ENCODE measurements at regions not wholly inside any gene's neighbourhood (a gene's known extent, or its start where the extent isn't known, plus 50 kb on each side); places are given as distances from the start of the nearest gene placed in this dataset.
A peak's percentile ranks its signal among the peaks of the same experiment; 100 is the strongest.
"Not testable (repeated sequence)": the region's sequence is repeated elsewhere in the genome, so short reads cannot be mapped to it uniquely, and the experiment has no call there.

- no peak for DNase-seq
Measured at GRCh38 chr12:19572920-19573558, 133.7 kb downstream of the AEBP2 start.

GRCh38 chr12:19573866-19574265, 134.6 kb downstream of the AEBP2 start:
- DNase-seq, result no peak

GRCh38 chr12:19574601-19575000, 135.3 kb downstream of the AEBP2 start:
- no peak for DNase-seq

DNA sequence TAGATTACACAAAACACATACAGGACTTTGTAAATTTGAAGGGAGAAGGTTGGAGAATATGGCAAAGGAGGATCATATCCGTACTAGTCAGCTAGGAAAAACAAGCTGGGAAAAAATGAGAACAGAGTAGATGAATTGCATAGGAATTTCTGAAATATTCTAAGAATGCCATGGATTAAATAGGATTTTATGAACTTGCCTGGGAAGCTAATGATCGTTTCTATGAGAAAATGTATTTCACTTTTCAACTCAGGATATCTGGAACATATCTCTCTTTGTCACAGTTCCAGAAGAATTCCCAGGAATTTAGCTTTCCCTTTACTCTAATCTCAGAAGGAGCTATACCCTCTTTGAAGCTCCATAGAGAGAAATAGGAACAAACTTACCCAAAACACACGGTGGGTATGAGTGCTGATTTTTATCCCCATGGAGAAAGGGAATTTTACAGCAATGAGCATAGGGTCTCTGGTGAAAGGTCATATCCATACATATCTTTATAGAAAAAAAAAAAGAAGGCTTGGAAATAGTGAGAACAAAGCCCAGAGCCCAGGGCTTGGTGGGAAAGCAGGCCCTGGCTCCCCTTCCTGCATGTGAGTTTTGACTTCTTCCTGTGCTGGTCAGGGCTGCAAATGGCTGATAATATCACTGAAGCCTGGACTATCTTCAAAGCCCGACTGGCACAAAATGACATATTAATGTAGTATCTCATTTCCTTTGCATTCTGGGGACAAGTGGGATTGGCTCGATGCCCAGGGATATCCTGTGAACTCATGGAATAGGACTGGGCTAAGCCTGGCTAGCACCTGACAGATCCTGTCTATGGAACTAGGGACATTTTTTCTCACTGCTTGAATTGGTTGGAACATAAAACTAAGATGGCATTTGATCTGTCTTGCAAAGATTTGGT, 136.3 kb downstream of the AEBP2 start:
- DNase-seq, result no peak

DNA sequence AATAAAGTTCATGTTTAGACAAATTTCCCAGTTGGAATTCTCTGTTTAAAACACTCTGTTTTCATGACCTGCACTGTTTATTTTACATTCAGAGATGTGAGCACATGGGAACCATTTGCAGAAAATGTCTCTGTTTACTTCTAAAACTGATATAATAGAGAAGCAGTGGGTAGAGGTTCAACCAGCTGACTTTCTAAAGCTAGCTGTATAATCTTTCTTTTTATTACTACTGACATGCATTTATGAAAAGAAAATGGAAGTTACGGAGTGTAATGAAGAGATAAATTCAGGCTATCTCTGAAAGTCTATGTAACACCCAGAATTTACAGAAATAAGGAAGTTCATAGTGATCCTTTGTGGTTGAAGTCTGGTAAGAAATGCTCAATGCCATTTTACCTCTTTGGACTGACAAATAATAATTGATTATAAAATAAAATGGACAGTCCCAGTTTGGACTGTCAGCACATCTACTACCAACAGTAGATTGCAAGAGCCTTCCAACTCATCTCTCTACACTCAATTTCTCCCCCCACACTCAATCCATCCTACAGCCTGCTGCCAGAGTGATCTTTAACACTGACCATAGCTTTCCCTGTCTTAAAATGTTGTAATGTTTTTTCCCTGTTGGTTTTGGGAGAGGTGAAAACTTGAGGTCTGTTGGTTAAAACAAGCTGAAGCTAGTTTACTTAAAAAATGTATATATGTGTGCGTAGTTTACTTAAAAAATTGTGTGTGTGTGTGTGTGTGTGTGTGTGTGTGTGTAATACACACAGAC, 137.4 kb downstream of the AEBP2 start:
- DNase-seq, result no peak

GRCh38 chr12:19577281-19577530, 137.9 kb downstream of the AEBP2 start:
- no peak for DNase-seq

DNA sequence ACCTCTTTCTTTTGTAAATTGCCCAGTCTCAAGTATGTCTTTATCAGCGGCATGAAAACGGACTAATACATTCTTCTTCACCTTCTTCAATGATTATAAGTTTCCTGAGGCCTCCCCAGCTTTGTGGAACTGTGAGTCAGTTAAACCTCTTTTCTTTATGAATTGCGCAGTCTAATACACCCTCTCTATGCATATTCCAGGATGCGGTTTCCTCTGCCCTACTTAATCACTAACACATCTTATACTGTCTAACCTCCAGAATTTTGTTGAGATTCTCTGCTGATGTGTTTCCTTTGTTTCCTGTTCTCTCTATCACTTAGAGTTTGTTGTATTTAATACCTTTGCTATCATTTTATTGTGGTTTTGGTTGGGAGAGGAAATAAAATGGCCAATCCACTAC, 145.4 kb downstream of the AEBP2 start:
- DNase-seq, result no peak

GRCh38 chr12:19588951-19589350, 149.7 kb downstream of the AEBP2 start:
- DNase-seq, result no peak

DNA sequence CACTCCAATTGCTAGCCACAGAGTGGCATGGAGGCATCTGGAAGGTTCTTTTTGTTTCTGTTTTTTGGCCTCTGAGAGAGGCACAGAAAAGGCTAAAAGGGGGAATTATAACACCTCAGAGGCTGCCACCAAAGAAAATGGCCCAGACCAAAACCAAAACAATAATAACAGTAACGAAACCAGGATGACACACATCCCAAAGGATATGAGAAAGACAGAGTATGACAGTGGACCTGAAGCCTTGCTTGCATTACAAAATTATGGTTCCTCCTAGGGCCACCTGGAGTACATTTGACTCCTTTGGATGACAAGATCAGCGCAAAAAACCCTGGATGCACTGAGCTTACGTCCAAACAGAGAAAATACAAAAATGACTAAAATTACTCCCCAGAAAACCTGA, 152.7 kb downstream of the AEBP2 start:
- DNase-seq, result no peak

DNA sequence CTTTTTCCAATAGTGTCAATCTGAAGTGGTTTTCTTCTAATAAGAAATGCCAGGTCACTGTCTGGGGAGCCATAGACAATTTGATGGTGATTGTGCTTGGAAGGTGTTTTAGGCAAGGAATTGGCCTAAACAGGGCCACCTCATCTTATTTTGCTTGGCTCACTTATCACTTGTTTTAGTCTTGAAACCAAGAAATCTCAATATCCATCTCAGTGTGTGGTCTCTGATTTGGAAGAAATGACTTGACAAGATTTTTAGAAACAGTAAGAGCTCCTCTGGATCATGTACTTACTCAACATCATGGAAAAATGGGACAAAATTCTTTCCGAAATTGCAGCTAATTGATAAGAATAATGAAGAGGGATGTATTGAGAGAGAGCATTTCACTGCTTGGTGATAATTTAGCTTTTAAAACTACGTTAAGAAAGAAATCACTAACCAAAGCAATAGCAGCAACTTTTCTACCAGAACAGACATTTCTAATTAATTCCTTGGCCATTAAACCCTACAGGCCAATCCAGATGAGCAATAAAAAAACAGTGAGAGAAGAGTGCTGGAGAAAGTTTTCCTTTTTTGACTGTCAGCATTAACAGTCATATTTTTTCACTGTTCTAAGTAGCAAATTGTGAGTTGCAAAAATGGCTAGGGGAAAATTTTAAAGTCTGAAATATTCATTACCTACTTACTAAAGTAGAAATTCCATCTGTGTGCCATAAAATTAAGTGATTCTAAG, 157.3 kb downstream of the AEBP2 start:
- DNase-seq, result peak; percentile 50

DNA sequence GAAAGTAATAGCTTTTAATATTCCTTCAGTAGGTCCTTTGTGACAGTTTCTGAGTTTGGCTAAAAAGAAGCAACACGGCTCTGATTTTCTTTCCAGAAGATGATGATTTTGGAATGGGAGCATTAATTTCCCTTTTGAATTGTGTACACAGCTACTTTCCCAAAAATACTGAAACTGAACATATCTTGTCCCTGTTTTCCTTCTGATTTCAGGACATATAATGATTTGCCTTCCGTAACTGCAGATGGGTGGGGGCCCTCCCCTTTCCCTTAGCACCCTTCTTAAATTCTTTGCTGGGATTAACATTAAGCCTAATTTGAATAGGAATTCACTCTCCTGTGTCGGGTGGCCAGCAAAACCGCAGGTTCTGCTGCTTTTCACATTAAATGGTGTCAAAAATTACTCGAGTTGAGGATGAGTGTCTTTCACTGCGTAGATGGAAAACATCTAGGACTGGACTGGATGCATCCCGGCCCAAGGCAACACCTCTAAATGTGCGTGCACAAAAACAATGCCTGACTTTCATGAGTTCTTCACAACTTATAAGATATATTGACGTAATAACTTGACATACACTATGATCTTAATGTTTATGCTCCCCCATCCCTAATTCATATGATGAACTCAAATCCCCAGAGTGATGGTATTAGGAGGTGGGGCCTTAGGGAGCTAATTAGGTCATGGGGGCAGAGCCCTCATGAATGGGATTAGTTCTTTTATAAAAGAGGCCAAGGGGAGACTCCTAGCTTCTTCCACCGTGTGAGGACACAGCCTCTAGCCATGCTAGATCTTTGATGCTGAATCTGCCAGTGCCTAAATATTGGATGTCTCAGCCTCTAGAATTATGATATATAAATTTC, 158.1 kb downstream of the AEBP2 start:
- peak; percentile 72 for DNase-seq

GRCh38 chr12:19605720-19606119, 166.4 kb downstream of the AEBP2 start:
- no peak for DNase-seq

- DNase-seq, result no peak
Measured at GRCh38 chr12:19608039-19608438, 168.7 kb downstream of the AEBP2 start.

GRCh38 chr12:19613051-19613535, 173.8 kb downstream of the AEBP2 start:
- no peak for DNase-seq

DNA sequence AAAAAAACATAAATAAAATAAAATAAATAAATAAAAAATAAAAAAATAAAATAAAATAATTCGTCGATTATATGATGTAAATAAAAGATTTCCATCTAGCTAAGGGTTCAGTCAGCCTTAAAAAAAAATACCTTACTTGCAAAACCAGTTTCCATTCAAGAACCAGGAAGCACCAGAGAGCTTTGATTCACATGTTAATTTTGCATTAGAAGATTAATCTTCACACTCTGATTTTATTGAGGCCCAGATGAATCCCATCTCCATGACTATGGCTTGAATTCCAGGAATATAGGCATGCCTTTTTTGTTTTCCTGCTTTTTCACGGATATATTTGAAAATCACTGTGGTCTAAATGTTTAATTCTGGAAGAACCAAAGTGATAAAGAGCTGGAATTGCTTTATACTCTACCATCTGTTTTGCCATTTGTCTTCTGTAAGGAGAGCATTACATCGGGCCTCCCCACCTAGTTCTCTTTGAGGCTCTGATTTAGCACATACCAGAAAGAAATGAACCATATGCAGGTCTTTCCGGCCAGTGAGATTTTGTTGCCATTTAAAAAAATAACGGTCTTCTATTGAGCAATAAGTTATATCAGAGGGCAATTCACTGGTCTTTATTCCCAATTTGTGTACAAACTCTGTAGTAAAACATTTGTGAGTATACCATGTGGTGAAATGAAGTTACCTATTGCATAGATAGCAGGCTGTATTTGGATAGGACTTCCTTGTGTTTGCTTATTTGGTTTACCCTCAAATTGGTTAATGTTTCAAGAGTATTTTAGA, 175.5 kb downstream of the AEBP2 start:
- DNase-seq, result no peak

- no peak for DNase-seq
Measured at GRCh38 chr12:19615384-19615725, 176.1 kb downstream of the AEBP2 start.

DNA sequence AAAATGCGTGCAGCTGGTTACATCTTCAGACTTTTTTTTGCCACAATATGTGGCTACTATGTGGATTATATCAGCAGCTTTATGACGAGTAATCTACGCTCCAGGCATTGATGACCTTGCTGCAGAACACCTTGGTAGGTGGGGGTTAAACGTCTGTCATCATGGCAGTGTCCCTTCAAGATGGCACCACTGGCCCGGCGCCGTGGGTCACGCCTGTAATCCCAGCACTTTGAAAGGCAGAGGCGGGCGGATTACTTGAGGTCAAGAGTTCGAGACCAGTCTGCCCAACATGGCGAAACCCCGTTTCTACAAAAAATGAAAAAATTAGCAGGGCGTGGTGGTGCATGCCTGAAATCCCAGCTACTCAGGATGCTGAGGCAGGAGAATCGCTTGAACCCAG, 177.5 kb downstream of the AEBP2 start:
- DNase-seq, result no peak

DNA sequence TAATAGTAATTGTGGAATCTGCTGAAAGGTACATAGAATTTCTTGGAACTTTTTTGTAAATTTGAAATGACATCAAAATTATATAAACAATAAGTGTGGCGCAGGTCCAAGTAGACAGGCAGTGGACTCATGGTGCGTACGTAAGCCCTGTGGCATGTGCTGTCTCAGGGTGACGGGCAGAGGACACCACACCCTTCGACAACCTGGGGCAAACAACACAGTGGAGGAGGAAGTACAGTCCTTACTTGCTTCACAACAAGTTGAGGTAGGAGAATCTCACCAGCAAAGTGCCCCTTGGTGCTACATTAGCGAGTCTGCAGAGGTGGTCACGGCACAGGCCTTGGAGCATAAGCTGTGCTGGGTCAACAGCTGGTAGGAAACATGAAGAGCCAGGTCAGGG, 180.9 kb downstream of the AEBP2 start:
- DNase-seq, result no peak

DNA sequence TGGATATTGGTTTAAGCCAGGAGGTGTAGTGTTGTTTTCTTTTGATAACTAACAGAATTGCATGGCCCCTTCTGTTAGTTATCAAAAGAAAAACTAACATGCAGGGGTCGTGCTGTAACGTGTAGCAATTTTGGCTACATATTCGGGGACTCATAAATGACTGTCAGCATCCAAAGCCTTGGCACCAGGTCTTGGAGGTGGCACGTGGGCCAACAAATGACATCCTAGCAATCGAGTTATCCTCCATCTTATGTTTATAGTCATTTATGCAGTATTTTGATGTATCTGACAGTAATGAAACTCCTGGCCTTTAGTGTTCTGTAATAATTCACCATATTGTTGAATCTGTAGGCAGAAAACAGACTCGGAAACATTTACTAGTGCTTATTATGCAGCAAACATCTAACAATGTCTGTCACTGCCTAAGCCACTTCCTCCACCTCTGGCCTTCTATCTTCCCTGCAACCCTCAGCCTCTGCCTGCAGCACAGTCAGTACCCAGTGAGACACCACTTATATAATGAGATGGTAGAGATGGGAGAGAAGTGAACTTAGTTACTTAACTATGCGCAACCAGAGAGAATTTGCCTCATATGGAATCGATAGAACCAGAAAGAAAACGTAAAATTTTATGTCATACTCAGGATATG, 184.6 kb downstream of the AEBP2 start:
- no peak for DNase-seq

GRCh38 chr12:19624491-19624890, 185.2 kb downstream of the AEBP2 start:
- no peak for DNase-seq

GRCh38 chr12:19625551-19625950, 186.3 kb downstream of the AEBP2 start:
- not testable (repeated sequence) for DNase-seq

All from hindlimb muscle (tissue), 1 donor.